ENCODE measurements at regions not wholly inside any gene's neighbourhood (a gene's known extent, or its start where the extent isn't known, plus 50 kb on each side); places are given as distances from the start of the nearest gene placed in this dataset.

DNA sequence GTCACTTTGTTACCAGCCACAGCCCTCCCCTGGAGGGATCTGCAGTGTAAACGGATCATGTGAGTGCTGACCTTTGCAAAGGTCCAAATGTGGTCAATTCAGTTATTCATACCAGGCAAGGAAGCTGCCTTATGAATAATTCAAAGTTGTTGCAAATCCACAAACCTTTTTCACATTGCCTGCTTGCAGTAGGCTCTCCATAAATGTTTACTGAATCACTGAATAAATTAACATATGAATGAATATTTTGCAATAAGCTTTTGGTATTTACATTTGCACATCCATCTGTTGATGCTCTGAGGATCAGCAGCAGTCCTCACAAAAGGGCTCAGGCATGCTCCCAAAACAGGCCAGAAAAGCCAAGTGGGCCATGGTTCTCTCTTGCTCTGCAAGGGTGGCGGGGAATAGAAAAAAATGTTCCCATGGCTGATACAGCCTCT lies 156.8 kb downstream of the VAPA start:
- no peak overlapping the region for H3K27ac ChIP-seq
- peaks cover 39% of the 10 kb centered on the region for H3K4me1 ChIP-seq (replicated peaks; ENCODE audit: insufficient read depth)
- H3K36me3 ChIP-seq (ENCODE audit: low read depth): no peaks in the 10 kb centered on the region
- H3K4me2 ChIP-seq: peak overlapping the region; percentile 17; the same call in 1 of the 2 replicates
- H3K9me2 ChIP-seq (ENCODE audit: insufficient read depth): no peaks in the 10 kb centered on the region
- no peaks in the 10 kb centered on the region for H3K27me3 ChIP-seq (ENCODE audit: insufficient read depth, low read depth)
- no peaks in the 10 kb centered on the region for H3K9me3 ChIP-seq (ENCODE audit: insufficient read depth, low read depth)
- BruUV-seq (replicated peaks): no TSS peak
- peak in 1 of 2 experiments; percentile 62 for DNase-seq
- peaks cover 10% of the 10 kb centered on the region; the same call in 1 of the 2 replicates for H3F3A ChIP-seq (ENCODE audit: insufficient read depth, low read depth)
- H4K20me1 ChIP-seq (ENCODE audit: insufficient read depth): no peaks in the 10 kb centered on the region
- no peak overlapping the region for H3K4me3 ChIP-seq
- ChIA-PET CTCF (no interaction called here), POLR2A (ENCODE audit: unreplicated experiment) (no interaction called here)
- intact Hi-C loops (cut with micrococcal nuclease; ENCODE audit: unreplicated experiment): no loop called here
- no peak overlapping the region for H2AFZ ChIP-seq
- no peaks in the 10 kb centered on the region for H3K79me2 ChIP-seq (ENCODE audit: low read depth)
- TF ChIP-seq EZH2 (IDR thresholded peaks at IDR 0.05; ENCODE audit: low read depth): no peak
- TF ChIP-seq, protein P1, sequence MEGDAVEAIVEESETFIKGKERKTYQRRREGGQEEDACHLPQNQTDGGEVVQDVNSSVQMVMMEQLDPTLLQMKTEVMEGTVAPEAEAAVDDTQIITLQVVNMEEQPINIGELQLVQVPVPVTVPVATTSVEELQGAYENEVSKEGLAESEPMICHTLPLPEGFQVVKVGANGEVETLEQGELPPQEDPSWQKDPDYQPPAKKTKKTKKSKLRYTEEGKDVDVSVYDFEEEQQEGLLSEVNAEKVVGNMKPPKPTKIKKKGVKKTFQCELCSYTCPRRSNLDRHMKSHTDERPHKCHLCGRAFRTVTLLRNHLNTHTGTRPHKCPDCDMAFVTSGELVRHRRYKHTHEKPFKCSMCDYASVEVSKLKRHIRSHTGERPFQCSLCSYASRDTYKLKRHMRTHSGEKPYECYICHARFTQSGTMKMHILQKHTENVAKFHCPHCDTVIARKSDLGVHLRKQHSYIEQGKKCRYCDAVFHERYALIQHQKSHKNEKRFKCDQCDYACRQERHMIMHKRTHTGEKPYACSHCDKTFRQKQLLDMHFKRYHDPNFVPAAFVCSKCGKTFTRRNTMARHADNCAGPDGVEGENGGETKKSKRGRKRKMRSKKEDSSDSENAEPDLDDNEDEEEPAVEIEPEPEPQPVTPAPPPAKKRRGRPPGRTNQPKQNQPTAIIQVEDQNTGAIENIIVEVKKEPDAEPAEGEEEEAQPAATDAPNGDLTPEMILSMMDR (conservative IDR thresholded peaks at IDR 0.05): no peak

DNA sequence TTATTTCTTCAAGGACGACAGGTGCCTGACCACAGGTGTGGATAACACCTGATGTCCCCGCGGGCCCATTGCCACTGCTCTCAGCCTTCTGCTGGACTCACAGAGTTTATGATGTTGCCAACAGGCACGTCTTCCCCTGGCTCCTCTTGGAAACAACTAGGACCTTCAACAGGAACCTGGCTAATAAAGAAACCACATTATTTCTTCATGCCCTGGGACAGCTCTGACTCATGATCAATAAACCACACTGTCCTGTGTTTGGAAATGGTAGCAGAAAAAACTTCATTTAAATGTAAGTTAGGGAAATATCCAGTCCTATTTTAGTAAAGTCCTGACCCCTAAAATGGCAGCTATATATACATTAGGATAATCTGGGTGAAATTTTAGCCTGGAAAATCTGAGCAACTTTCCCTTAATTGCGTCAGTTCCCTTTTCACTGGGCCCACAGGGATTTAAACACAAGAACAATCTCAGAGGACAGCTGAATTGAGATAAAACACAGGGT lies 158.9 kb downstream of the VAPA start:
- Histone ChIP-seq H4K20me1 (ENCODE audit: insufficient read depth) (no peaks in the 10 kb centered on the region), H3K36me3 (ENCODE audit: low read depth) (no peaks in the 10 kb centered on the region), H3K9me2 (ENCODE audit: insufficient read depth) (no peaks in the 10 kb centered on the region), H3K27me3 (ENCODE audit: insufficient read depth, low read depth) (no peaks in the 10 kb centered on the region), H3F3A (ENCODE audit: insufficient read depth, low read depth) (peaks cover 10% of the 10 kb centered on the region; the same call in 1 of the 2 replicates), H3K4me2 (peak overlapping the region; percentile 55), H3K4me1 (replicated peaks; ENCODE audit: insufficient read depth) (peaks cover 32% of the 10 kb centered on the region), H3K79me2 (ENCODE audit: low read depth) (no peaks in the 10 kb centered on the region), H3K9me3 (ENCODE audit: insufficient read depth, low read depth) (no peaks in the 10 kb centered on the region), H3K27ac (peak overlapping the region; percentile 20), H3K4me3 (no peak overlapping the region), H2AFZ (no peak overlapping the region)
- ChIA-PET POLR2A (ENCODE audit: unreplicated experiment) (no interaction called here), CTCF (no interaction called here)
- DNase-seq: peak in 1 of 2 experiments; percentile 89
- no TSS peak for BruUV-seq (replicated peaks)
- TF ChIP-seq, protein P1 (conservative IDR thresholded peaks at IDR 0.05): no peak
- no peak for TF ChIP-seq EZH2 (IDR thresholded peaks at IDR 0.05; ENCODE audit: low read depth)
- intact Hi-C loops (cut with micrococcal nuclease; ENCODE audit: unreplicated experiment): no loop called here

DNA sequence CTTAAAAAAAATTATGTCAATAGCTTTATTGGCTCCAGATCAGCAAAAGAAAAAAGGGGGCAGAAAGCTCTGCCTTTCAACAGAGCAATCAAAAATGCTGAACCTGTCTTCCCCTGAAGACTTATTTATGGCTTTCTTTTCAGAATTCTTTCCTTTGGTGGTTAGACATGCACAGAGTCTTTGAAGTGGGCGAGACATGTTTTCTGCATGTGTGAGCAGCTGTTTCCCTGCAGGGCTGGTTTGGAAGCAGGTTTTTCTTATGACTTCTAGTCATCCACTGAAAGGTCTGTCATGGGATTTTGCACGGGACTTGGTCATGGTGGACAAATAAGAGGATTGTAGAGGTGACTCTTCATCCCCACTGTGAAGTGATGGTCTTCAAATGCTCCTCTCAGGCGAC lies 160.3 kb downstream of the VAPA start:
- peaks cover 10% of the 10 kb centered on the region; the same call in 1 of the 2 replicates for H3F3A ChIP-seq (ENCODE audit: insufficient read depth, low read depth)
- no peaks in the 10 kb centered on the region for H3K79me2 ChIP-seq (ENCODE audit: low read depth)
- H3K4me1 ChIP-seq (replicated peaks; ENCODE audit: insufficient read depth): peaks cover 32% of the 10 kb centered on the region
- no peaks in the 10 kb centered on the region for H4K20me1 ChIP-seq (ENCODE audit: insufficient read depth)
- BruUV-seq (replicated peaks): no TSS peak
- H3K27me3 ChIP-seq (ENCODE audit: insufficient read depth, low read depth): no peaks in the 10 kb centered on the region
- no peak overlapping the region for H3K27ac ChIP-seq
- POLR2A ChIA-PET (ENCODE audit: unreplicated experiment): no interaction called here
- no peak overlapping the region for H3K4me3 ChIP-seq
- TF ChIP-seq EZH2 (IDR thresholded peaks at IDR 0.05; ENCODE audit: low read depth): no peak
- TF ChIP-seq, protein P1 (conservative IDR thresholded peaks at IDR 0.05): no peak
- no peaks in the 10 kb centered on the region for H3K9me3 ChIP-seq (ENCODE audit: insufficient read depth, low read depth)
- CTCF ChIA-PET: interaction anchor here (0.7 kb wide), 1 partner anchor 254 kb away, joined by 4 read pairs; no protein-coding TSS in a partner anchor
- intact Hi-C loops (cut with micrococcal nuclease; ENCODE audit: unreplicated experiment): no loop called here
- H3K9me2 ChIP-seq (ENCODE audit: insufficient read depth): no peaks in the 10 kb centered on the region
- no peaks in the 10 kb centered on the region for H3K36me3 ChIP-seq (ENCODE audit: low read depth)
- no peak overlapping the region for H2AFZ ChIP-seq
- no peak overlapping the region for H3K4me2 ChIP-seq
- no peak for DNase-seq
